Ureter (tissue), 1 donor: ENCODE measurements at regions not wholly inside any gene's neighbourhood (a gene's known extent, or its start where the extent isn't known, plus 50 kb on each side); places are given as distances from the start of the nearest gene placed in this dataset.

Experiments used
- DNase-seq: peaks from one replicate; pipeline ENCODE4 v3.0.0-alpha.2; 2020; ENCODE audit warnings: low spot score
- donor health status: DM: yes; HTN: yes; CAD: no.

GRCh38 chr6:4560221-4561077 lies 215.8 kb upstream of the CDYL start:
- no peak for DNase-seq

DNA sequence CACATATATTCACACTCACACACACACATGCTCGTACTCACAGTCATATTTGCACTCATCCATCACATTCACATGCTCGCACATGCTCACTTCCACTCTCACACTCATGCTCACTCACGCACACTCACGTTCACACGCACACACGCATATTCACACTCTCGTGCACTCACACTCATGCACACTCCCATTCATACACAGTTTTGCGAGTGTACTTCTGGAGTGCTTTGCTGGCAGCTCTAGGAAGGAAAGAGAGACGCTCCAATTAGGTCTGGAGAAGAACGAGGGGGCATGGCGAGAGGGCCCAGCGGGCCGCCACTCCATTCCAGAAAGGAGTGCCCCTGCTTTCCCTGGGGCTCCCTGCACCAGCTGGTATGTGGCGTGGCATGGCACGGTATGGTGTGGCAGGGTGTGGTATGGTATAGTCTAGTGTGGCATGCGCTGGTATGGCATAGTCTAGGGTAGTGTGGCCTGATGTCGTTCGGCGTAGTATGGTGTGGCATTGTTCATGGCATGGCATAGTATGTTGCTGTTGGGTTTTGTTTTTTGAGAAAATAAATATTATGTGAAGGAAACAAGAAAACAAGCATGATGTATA lies 216.8 kb upstream of the CDYL start:
- DNase-seq = no peak

GRCh38 chr6:4554645-4555044 lies 221.6 kb upstream of the CDYL start:
- DNase-seq = no peak

- DNase-seq = no peak
These were observed 222.8 kb upstream of the CDYL start for GRCh38 chr6:4553387-4553786.

DNA sequence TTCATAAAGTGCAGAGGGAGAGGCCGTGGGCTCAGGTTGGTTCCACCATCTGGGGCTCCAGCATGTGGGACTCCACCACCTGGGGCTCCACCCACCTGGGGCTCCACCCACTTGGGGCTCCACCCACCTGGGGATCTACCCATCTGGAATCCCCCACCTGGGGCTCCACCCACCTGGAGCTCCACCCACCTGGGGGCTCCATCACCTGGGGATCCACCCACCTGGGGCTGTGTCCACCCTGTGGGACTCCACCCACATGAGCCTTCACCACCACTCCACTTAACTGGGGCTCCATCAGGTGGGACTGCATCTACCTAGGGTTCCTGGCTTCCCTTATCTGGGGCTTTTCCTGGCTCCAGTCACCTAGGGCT lies 226.0 kb upstream of the CDYL start:
- no peak for DNase-seq

DNA sequence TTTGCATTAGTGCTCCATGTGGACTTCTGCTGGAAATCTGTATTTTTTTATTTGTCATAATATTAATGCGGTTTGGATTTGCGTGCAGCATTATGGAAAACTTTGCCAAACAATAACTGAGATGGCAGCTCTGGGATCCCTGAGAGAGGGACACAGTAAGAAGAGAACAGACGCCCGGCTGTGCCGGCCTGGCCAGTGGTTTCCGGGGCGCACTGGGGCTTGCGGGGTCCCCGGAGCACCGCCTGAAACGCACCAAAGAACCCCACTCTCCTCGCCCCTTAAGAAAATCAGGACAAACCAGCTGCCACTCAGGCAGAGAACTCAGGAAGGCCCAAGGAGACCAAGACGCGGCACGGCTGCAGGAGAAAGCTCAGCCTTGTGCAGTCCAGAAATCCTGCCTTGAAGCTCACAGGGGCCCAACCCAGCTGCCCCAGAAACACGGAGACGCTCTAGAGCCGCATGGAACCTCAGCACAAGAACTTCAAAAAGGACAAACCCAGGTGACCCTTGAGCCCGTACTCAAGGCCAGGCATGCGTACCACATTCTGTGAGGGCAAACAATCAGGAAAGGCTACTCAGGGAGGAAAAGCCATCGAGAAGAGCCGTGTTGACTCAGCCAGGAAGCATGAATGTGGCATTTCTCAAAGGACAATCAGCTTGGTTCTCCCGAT lies 226.5 kb upstream of the CDYL start:
- DNase-seq = no peak

DNA sequence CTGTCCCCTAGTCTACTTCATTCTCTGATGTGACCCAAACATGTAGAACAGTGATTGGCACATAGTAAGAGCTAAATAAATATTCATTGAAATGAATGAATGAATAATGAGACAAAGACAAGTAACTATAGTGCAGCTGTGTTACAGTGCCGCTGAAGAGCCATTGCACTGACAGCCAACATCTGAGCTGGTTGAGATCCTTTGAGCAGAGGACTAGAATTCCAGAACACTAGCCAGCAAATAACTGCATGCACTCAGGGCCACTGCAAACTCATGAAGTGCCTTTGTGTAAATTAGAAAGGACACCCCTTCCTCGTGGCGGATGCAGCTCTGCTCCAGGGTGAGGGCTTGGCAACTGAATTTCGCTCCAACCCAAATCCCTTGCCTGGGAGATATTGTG lies 230.3 kb upstream of the CDYL start:
- no peak for DNase-seq

DNA sequence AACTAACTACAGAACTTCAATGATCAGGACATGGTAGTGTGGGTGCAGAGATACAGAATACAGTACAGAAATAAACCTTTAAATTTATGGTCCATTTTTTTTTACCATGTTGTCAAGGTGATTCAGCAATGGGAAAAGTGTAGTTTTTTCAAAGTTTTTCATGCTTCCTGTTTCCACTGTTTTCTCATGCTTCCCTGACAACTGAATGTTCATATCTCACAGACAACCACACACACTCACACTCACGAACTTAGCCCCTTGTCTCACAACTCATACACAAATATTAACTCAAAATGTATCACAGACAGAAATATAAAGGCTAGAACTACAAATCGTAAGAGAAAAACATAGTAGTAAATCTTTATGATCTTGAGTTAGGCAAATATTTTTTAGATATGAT lies 232.6 kb upstream of the CDYL start:
- no peak for DNase-seq

GRCh38 chr6:4533576-4533975 lies 242.6 kb upstream of the CDYL start:
- no peak for DNase-seq

DNA sequence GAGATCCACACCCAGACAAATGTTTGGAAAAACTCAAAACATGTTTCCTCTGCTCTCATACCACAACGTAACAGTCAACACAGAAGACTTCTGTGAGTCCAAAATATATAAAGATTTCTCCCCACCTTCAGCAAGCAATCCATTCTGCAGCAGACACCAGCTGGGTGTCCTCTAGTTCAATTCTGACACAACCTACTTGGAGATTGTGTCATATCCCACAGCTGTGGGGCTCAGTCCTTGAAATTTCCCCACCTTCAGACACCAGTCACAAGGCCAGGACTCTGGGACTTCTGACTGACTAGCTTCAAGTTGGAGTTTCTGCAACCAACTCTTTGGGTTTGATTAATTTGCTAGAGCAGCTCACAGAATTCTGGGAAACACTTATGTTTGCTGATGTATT lies 244.8 kb upstream of the CDYL start:
- DNase-seq = no peak

- no peak for DNase-seq
These were observed 253.8 kb upstream of the CDYL start for GRCh38 chr6:4522453-4522852.

DNA sequence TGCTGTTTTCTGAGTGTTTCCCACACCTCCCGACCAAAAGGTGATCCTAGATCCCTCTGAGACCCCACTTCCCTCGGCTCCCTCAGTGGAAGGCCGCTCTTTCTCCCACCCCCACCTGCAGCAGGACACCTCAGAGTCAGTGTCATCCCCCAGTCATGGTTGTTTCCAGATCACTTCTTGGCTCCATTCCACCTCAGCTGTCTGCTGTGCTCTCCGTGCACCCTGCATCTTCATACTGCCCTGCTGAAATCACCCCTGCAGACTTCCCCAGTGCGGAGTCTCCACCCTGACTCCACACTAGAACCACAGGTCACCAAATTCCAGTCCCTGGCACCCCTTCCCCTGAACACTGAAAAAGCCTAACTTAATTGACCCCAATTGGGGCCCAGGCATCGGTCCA lies 255.1 kb upstream of the CDYL start:
- DNase-seq = no peak

DNA sequence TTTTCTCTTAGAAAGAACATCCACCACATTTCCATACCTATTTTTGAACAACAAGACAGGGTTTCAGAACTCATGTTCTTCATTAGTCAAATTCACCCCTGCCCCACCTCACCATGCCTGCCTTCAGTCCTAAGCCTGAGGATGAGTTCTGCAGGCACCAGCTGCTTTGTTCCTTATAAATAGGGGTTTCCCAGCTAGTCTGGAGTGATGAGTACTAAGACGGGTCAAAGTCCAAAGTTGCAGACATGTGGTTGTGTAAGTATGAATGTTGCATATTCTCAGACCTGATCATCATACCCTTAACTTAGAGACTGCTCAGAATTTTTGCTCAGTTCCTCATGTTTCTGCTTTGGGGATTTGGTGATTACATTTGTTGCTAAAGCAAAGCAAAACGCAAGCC lies 257.7 kb upstream of the CDYL start:
- no peak for DNase-seq

- DNase-seq = no peak
These were observed 260.0 kb upstream of the CDYL start for GRCh38 chr6:4516206-4516605.

DNA sequence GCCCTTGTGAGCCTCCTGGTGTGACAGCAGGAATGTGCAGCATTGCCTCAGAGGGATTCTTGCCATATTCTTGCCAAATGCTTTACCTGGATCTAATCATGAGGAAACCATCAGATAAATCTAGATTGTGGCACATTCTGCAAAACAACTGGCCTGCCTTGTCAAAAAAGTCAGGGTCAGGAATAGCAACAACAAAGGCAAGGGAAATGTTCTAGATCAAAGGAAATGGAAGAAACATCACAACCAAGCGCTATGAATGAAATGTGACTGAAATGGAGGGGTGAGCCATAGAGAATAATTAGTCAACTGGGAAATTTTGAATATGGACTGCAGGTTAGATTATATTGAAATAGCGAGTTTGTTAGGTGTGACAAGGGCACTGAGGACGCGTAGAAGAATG lies 262.6 kb upstream of the CDYL start:
- DNase-seq = no peak

- no peak for DNase-seq
These were observed 264.1 kb upstream of the CDYL start for GRCh38 chr6:4512051-4512471.

DNA sequence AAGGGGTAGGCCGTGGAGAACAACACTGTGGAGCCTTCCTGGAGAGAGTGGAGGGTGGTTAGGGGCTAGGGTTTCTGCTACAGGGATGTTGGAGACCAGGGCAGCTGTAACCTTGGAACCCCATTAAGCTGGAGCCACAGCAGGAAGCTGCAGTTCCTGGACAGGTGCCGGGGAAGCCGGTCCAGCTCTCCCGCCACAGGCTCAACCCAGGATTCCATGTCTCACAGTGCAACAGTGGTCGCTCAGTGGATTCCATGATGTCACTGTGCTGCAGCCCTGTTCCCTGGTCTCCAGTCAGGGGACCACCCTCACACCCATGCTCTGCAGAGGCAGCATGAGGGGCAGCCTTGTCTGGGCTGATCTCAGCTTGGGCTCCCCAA lies 264.6 kb upstream of the CDYL start:
- no peak for DNase-seq

DNA sequence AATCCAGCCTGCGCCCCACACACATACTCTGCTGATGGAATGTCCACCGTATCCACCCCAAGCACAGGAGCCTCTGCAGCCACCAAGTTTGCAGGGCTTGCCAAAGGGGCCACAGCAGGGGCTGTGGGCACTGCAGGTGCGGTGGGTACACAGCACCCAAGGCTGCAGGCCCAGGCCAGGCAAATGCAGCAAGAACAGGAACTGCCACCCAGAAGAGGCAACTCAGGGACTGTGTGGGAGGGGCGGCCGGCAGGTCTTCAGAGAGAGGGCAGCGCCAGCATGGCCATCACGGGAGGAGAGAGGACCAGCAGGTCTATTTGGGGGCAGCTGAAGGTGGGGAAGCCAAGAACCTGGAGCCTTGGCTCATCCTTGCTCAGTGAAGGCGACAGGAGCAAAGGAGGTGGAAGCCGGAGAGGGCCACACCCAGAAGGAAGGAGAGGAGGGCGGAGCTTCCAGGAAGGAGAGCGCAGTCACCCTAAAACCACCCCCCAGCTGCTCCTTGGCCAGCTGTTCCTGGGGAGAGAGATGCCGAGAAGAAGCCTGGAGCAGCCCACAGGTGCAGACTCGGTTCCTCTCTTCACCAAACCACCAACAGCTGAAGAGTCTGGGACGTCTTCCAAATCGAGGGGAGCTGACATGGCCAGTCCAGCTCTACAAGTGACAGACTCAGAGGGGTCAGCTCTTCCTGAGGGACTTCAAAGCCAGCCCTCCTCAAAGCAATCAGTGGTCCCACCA lies 265.1 kb upstream of the CDYL start:
- DNase-seq = no peak

GRCh38 chr6:4510317-4510716 lies 265.9 kb upstream of the CDYL start:
- no peak for DNase-seq

DNA sequence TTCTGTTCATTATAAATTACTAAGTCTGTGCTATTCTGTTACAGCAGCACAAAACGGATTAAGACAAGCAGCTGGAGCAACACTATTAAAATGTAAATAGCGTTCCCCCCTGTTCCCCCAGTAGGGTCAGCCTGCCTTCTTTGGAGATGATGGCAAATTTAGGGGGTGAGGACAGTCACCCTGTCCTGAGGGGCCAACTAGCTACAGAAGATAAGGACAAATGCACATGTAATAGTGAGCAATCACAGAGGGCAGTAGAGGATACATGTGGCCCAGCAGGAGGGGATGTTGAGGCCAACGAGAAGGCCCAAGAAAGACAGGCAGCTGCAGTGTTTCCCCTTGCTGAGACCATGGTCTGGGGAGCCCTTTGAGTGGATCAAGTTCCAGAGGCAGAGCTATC lies 266.7 kb upstream of the CDYL start:
- DNase-seq = no peak

DNA sequence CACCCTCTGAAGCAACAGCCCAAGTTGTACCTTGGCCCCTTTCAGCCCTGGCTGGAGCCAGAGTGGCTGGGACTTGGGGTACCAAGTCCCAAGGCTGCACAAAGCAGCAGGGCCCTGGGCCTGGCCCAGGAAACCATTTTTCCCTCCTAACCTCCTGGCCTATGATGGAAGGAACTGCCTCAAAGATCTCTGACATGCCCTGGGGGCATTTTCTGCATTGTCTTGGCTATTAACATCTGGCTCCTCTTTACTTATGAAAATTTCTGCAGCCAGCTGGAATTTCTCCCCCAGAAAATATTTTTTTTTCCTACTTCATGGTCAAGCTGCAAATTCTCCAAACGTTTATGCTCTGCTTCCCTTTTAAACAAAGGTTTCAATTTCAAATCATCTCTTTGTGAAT lies 269.4 kb upstream of the CDYL start:
- DNase-seq = no peak

- no peak for DNase-seq
These were observed 270.0 kb upstream of the CDYL start for GRCh38 chr6:4506223-4506622.

DNA sequence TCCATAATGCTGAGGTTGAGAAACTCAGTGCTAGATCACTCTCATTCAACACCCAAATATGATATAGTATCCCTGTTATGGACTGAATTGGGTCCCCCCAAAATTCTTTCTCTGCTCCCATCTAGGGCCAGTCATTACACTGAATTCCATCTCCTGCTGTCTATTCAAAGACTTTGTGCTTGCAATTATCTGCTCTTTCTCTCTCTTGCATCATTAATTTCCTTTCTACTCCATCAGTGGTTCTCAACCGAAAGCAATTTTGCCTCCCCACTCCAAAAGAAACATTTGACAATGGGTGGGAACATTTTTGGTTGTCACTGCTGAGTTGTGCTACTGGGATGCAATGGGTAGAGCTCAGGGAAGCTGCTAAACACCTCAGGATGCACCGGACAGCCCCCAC lies 271.5 kb upstream of the CDYL start:
- no peak for DNase-seq
